IPS DF 6.9 (cell line): ENCODE measurements at regions not wholly inside any gene's neighbourhood (a gene's known extent, or its start where the extent isn't known, plus 50 kb on each side); places are given as distances from the start of the nearest gene placed in this dataset.

ENCODE experiments used
- DNase-seq: peaks from one replicate; pipeline ENCODE4 v3.0.0-alpha.2; 2013; ENCODE audit warnings: low read depth, low spot score
- H3K27ac ChIP-seq: one replicate; pipeline ENCODE4 v1.5.1; 2013; ENCODE audit warnings: low read length, control low read depth
- H3K27me3 ChIP-seq: 2 replicates; pipeline ENCODE4 v1.6.1; 2013; ENCODE audit warnings: mild to moderate bottlenecking, low read length; ENCODE audit not compliant: control insufficient read depth, insufficient read depth
- H3K36me3 ChIP-seq: 2 replicates; pipeline ENCODE4 v1.6.1; 2013; ENCODE audit warnings: low read length; ENCODE audit not compliant: control insufficient read depth, insufficient read depth
- H3K4me1 ChIP-seq: 2 replicates; pipeline ENCODE4 v1.6.1; 2013; ENCODE audit warnings: low read length; ENCODE audit not compliant: control insufficient read depth, insufficient read depth
- H3K4me3 ChIP-seq: 2 replicates; pipeline ENCODE4 v1.5.1; 2013; ENCODE audit warnings: mild to moderate bottlenecking, low read length
- H3K9me3 ChIP-seq: 2 replicates; pipeline ENCODE4 v1.6.1; 2013; ENCODE audit warnings: low read length, inconsistent platforms; ENCODE audit not compliant: control insufficient read depth, insufficient read depth
- WGBS: extraction: QIAGEN DNeasy Blood & Tissue Kit; methylation state at CpG from one replicate; pipeline ENCODE4 v1.1.7; 2013; ENCODE audit warnings: mixed read lengths, missing lambda C conversion rate; ENCODE audit not compliant: insufficient read length, insufficient coverage; 5-methylcytosine and 5-hydroxymethylcytosine counted together

- WGBS, result no CpG with 5 or more reads among the region's 3 CpGs
Observed at GRCh38 chr4:37101182-37101581, 143.4 kb upstream of the NWD2 start.

GRCh38 chr4:37101686-37102085, 142.9 kb upstream of the NWD2 start:
- no peak for DNase-seq
- Histone ChIP-seq H3K27me3 (no peaks in the 10 kb centered on the region), H3K36me3 (no peaks in the 10 kb centered on the region), H3K4me1 (no peaks in the 10 kb centered on the region), H3K9me3 (no peaks in the 10 kb centered on the region), H3K4me3 (no peak overlapping the region), H3K27ac (no peak overlapping the region)
- WGBS, result no CpG with 5 or more reads among the region's 2 CpGs

More at GRCh38 chr4:37101182-37101581, 143.4 kb upstream of the NWD2 start:
- no peaks in the 10 kb centered on the region for H3K4me1 ChIP-seq
- DNase-seq, result no peak
- H3K27ac ChIP-seq, result no peak overlapping the region
- H3K9me3 ChIP-seq, result no peaks in the 10 kb centered on the region
- no peaks in the 10 kb centered on the region for H3K27me3 ChIP-seq
- H3K36me3 ChIP-seq, result no peaks in the 10 kb centered on the region
- no peak overlapping the region for H3K4me3 ChIP-seq

- no CpG with 5 or more reads among the region's 1 CpG for WGBS
- no peak overlapping the region for H3K4me3 ChIP-seq
- no peak for DNase-seq
- H3K27ac ChIP-seq, result no peak overlapping the region
- H3K9me3 ChIP-seq, result no peaks in the 10 kb centered on the region
- no peaks in the 10 kb centered on the region for H3K4me1 ChIP-seq
- H3K36me3 ChIP-seq, result no peaks in the 10 kb centered on the region
- H3K27me3 ChIP-seq, result no peaks in the 10 kb centered on the region
Observed at GRCh38 chr4:37109756-37110155, 134.8 kb upstream of the NWD2 start.

GRCh38 chr4:37124800-37125199, 119.7 kb upstream of the NWD2 start:
- no CpG with 5 or more reads among the region's 4 CpGs for WGBS
- H3K4me3 ChIP-seq, result no peak overlapping the region
- DNase-seq, result no peak
- H3K27ac ChIP-seq, result no peak overlapping the region
- no peaks in the 10 kb centered on the region for H3K36me3 ChIP-seq
- H3K4me1 ChIP-seq, result no peaks in the 10 kb centered on the region
- H3K27me3 ChIP-seq, result no peaks in the 10 kb centered on the region
- no peaks in the 10 kb centered on the region for H3K9me3 ChIP-seq

GRCh38 chr4:37126051-37126450, 118.5 kb upstream of the NWD2 start:
- no peaks in the 10 kb centered on the region for H3K27me3 ChIP-seq
- no peaks in the 10 kb centered on the region for H3K36me3 ChIP-seq
- DNase-seq, result no peak

GRCh38 chr4:37130465-37130864, 114.1 kb upstream of the NWD2 start:
- WGBS, result no CpG with 5 or more reads among the region's 2 CpGs
- Histone ChIP-seq H3K36me3 (no peaks in the 10 kb centered on the region), H3K27ac (no peak overlapping the region), H3K27me3 (no peaks in the 10 kb centered on the region), H3K9me3 (no peaks in the 10 kb centered on the region), H3K4me1 (no peaks in the 10 kb centered on the region), H3K4me3 (no peak overlapping the region)
- DNase-seq, result no peak

More at GRCh38 chr4:37126051-37126450, 118.5 kb upstream of the NWD2 start:
- no peak overlapping the region for H3K27ac ChIP-seq
- no peaks in the 10 kb centered on the region for H3K4me1 ChIP-seq
- no peak overlapping the region for H3K4me3 ChIP-seq
- H3K9me3 ChIP-seq, result no peaks in the 10 kb centered on the region

- H3K27me3 ChIP-seq, result no peaks in the 10 kb centered on the region
Observed at GRCh38 chr4:37132351-37132974, 112.1 kb upstream of the NWD2 start.

GRCh38 chr4:37132975-37133360, 111.6 kb upstream of the NWD2 start:
- no peaks in the 10 kb centered on the region for H3K9me3 ChIP-seq
- no peaks in the 10 kb centered on the region for H3K4me1 ChIP-seq
- no peaks in the 10 kb centered on the region for H3K27me3 ChIP-seq
- WGBS, result no CpG with 5 or more reads among the region's 1 CpG
- no peak overlapping the region for H3K4me3 ChIP-seq
- H3K27ac ChIP-seq, result no peak overlapping the region
- DNase-seq, result no peak
- no peaks in the 10 kb centered on the region for H3K36me3 ChIP-seq

More at GRCh38 chr4:37132351-37132974, 112.1 kb upstream of the NWD2 start:
- H3K36me3 ChIP-seq, result no peaks in the 10 kb centered on the region
- no peak overlapping the region for H3K4me3 ChIP-seq
- DNase-seq, result no peak
- no peaks in the 10 kb centered on the region for H3K4me1 ChIP-seq
- H3K9me3 ChIP-seq, result no peaks in the 10 kb centered on the region
- no peak overlapping the region for H3K27ac ChIP-seq

- WGBS, result no CpG with 5 or more reads among the region's 2 CpGs
- H3K4me1 ChIP-seq, result no peaks in the 10 kb centered on the region
- no peaks in the 10 kb centered on the region for H3K27me3 ChIP-seq
- H3K36me3 ChIP-seq, result no peaks in the 10 kb centered on the region
- no peaks in the 10 kb centered on the region for H3K9me3 ChIP-seq
- no peak for DNase-seq
- no peak overlapping the region for H3K27ac ChIP-seq
- no peak overlapping the region for H3K4me3 ChIP-seq
Observed at GRCh38 chr4:37138019-37138653, 106.4 kb upstream of the NWD2 start.

GRCh38 chr4:37138789-37139188, 105.8 kb upstream of the NWD2 start:
- no peaks in the 10 kb centered on the region for H3K27me3 ChIP-seq
- no peak overlapping the region for H3K4me3 ChIP-seq
- H3K9me3 ChIP-seq, result no peaks in the 10 kb centered on the region
- DNase-seq, result no peak
- no peaks in the 10 kb centered on the region for H3K4me1 ChIP-seq
- WGBS, result no CpG with 5 or more reads among the region's 2 CpGs
- no peak overlapping the region for H3K27ac ChIP-seq
- H3K36me3 ChIP-seq, result no peaks in the 10 kb centered on the region

GRCh38 chr4:37139987-37140386, 104.6 kb upstream of the NWD2 start:
- no CpG with 5 or more reads among the region's 1 CpG for WGBS
- Histone ChIP-seq H3K4me1 (no peaks in the 10 kb centered on the region), H3K9me3 (no peaks in the 10 kb centered on the region), H3K27ac (no peak overlapping the region), H3K27me3 (no peaks in the 10 kb centered on the region), H3K4me3 (no peak overlapping the region), H3K36me3 (no peaks in the 10 kb centered on the region)
- no peak for DNase-seq
